GM12874 (cell line): ENCODE measurements at regions not wholly inside any gene's neighbourhood (a gene's known extent, or its start where the extent isn't known, plus 50 kb on each side); places are given as distances from the start of the nearest gene placed in this dataset.

Experiments used
- TF ChIP-seq, protein P1 (sequence below): IDR thresholded peaks from 2 replicates; pipeline ENCODE4 v1.5.1; 2011; ENCODE audit warnings: low read depth, mild to moderate bottlenecking, control low read depth, low read length, moderate library complexity; ENCODE audit not compliant: insufficient read depth

DNA sequence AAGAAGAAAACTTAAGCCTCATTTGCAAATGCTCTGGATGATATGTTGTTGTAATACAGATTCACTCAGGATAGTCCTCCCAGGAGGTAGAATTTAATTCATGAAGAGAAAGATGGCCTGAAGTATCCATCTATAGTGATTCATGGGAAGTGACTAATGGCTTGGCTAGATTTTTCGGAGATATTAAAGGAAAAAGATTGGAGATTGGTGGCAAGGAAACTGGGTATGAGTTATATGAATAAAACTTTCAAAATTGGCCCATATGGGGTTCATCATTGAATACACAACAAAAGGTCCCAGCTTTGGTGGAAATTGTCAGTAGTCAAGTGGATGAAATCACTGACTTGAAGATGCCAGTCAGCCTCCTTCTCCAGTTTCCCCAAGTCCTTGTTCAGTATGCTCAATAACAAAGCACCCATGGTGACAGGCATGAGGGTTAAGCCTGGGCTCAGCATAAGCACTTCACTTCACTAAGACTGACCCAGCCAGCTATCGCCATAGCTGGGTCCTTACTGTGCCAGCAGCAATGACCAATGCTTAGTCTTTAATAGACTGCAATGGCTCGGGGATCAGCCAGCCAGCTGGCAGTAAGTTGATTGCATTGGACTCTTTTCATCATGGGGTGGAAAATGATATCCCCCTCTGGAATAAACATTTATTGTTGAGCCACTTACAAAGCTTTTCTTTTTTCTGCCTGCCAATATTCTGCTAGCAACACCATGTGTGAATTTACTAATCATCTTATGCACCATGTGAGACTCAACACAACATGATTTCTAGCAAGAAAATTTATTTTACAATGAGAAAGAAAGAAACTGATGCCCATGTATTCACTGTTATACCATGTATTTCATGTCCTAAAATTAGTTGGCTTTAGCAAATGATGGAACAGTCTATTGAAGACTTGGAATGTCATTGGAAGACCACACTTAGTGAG lies 176.6 kb upstream of the TACR1 start:
- TF ChIP-seq, protein P1, sequence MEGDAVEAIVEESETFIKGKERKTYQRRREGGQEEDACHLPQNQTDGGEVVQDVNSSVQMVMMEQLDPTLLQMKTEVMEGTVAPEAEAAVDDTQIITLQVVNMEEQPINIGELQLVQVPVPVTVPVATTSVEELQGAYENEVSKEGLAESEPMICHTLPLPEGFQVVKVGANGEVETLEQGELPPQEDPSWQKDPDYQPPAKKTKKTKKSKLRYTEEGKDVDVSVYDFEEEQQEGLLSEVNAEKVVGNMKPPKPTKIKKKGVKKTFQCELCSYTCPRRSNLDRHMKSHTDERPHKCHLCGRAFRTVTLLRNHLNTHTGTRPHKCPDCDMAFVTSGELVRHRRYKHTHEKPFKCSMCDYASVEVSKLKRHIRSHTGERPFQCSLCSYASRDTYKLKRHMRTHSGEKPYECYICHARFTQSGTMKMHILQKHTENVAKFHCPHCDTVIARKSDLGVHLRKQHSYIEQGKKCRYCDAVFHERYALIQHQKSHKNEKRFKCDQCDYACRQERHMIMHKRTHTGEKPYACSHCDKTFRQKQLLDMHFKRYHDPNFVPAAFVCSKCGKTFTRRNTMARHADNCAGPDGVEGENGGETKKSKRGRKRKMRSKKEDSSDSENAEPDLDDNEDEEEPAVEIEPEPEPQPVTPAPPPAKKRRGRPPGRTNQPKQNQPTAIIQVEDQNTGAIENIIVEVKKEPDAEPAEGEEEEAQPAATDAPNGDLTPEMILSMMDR, result no peak

DNA sequence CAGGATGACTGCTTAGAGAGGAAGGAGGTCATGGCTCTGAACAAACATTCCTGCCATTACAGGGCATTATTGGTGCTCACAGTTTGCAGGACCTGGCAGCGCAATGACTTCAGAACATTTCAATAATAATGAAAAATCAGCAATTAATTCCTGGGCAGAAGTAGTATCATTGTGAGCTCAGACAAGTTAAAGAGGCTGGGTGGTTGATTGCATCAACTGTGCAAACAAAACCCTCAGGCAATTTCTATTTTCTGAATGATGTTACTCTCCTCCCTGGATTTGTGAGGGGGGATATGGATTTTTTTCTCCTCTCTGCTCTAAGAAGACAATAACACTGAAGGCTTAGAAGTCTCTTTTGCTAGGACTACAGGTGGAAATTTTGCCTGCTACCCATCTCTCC lies 168.1 kb upstream of the TACR1 start:
- TF ChIP-seq, protein P1, result no peak

DNA sequence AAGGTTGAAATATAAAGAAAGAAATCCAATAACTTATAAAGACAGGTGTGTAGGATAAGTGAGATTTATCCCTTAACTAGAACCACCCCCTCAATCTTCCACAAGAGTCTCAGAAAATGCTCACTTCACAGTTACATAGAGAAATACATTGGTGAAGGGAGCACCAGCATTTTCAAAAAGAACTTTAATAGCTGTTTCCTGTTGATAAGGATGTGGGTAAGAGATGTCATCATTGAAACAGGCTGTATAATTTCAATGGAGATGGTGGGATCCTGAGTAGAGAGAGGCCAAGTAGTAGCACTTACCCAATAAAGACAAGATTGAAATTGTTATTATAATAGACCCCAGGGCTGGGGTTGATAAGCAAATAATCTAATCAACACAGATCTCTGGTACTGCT lies 162.2 kb upstream of the TACR1 start:
- TF ChIP-seq, protein P1, result no peak

DNA sequence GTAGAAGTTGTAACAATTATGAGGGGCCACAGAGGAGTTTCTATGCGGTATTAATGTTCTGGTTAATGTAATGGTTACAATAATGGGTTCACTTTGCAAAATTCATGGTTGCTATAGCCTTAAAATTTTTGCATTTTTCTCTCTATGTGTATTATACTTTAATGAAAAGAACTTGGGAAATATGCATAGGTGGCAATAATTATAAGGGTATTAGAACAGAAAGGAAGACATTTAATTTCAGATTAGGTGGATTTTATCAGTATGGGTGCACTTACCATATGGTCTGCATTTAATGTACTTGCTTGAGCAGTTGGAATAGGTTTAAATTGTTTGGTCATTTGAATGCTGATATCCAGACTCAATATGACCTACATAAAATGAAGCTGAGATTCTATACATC lies 161.6 kb upstream of the TACR1 start:
- TF ChIP-seq, protein P1, result no peak

DNA sequence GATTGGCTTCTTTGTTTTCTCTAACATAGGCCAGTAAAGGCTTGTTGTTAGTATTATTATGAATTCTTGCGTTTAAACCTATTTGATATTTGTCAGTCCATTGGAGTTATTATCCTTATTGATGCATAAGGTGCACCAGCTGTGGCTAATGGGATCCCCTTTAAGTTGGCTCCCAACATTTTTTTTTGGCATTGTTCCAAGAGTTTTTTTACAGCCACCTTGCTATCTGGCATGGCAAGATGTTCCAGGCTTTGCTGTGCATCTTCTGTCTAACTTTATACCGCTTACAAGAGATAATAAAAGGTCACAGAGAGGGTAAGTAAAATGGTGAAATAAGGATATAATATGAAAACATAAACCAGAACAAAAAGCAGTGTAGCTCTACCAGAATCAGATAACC lies 157.5 kb upstream of the TACR1 start:
- TF ChIP-seq, protein P1, result no peak

DNA sequence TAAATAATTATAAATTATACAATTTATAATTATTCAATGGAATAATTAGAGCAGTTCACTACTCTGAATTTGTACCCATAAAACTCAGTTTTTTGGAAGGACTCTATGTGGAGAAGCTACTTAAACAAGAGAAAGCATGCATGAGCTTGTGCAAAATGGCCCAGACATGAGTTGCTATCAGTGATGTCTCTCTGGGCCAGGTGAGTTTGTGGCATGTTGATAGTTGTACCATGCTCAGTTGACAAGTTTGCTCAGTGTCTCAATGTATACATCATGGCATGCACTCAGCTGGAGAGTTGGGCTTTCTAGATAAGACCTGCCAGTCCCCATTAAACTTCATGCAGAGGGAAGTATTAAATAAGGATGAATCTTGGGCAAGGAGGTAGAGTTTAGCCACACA lies 153.8 kb upstream of the TACR1 start:
- TF ChIP-seq, protein P1, result no peak

DNA sequence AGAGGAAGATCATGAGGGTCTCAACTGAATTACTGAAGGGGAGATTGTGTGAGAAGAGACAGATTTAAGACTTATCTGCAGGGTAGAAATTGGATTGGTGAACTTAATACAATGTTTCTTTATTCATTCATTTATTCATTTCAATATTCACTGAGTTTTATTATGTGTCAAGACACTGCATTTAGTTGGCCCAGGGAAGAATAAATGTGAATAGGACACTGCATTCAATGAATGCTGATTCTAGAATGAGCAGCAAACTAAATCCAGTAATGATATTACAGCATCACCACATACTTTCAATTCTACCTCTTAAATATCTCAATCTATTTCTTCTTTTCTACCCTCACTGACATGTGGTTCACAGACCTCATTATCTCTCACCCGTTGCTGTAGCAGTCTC lies 149.0 kb upstream of the TACR1 start:
- TF ChIP-seq, protein P1, result no peak
